HEK293 (cell line): ENCODE measurements at regions not wholly inside any gene's neighbourhood (a gene's known extent, or its start where the extent isn't known, plus 50 kb on each side); places are given as distances from the start of the nearest gene placed in this dataset.
A peak's percentile ranks its signal among the peaks of the same experiment; 100 is the strongest.

ENCODE experiments used
- CTCF ChIA-PET: fragments of 350-600 bp; formaldehyde crosslinking; extraction: SDS; loops from one replicate; lab custom pipeline; 2021; ENCODE audit warnings: antibody characterized with exemption; lab: Yijun Ruan, JAX
- POLR2A ChIA-PET: fragments of 300-600 bp; formaldehyde crosslinking; extraction: SDS; loops from one replicate; lab custom pipeline; 2020; ENCODE audit warnings: antibody characterized with exemption, inconsistent platforms; lab: Yijun Ruan, JAX
- H3K27ac ChIP-seq: fragments of 200-500 bp; sonication (Bioruptor generic); 2 replicates; pipeline ENCODE4 v1.5.1; 2014; ENCODE audit warnings: low read depth, low read length, control low read depth, inconsistent platforms; ENCODE audit errors: extremely low read depth
- H3K36me3 ChIP-seq, 2 experiments: fragments of 200-500 bp in 1 of 2; sonication (Bioruptor generic) in 1 of 2; 1 replicate in 1 of 2; 2 replicates in 1 of 2; pipeline ENCODE4 v1.5.1; 2014 to 2017; ENCODE audit warnings: inconsistent platforms in 2 of 2, low read length in 2 of 2; ENCODE audit not compliant: control insufficient read depth in 2 of 2, insufficient read depth in 1 of 2
- H3K4me1 ChIP-seq: fragments of 200-500 bp; sonication (Bioruptor generic); 2 replicates; pipeline ENCODE4 v1.5.1; 2014; ENCODE audit warnings: mild to moderate bottlenecking, low read length, inconsistent platforms; ENCODE audit not compliant: control insufficient read depth, insufficient read depth
- H3K4me3 ChIP-seq: 2 replicates; pipeline ENCODE4 v1.5.1; 2011; ENCODE audit warnings: low read depth, mild to moderate bottlenecking, control low read depth, low read length, moderate library complexity
- H3K9me3 ChIP-seq: fragments of 200-500 bp; sonication (Bioruptor generic); 2 replicates; pipeline ENCODE4 v1.5.1; 2014; ENCODE audit warnings: low read depth, low read length, inconsistent platforms; ENCODE audit not compliant: control insufficient read depth, insufficient read depth
- BCL11B ChIP-seq: fragments of 450-650 bp; formaldehyde crosslinking; IDR thresholded peaks from 2 replicates; pipeline ENCODE4 v1.5.1; 2016; ENCODE audit warnings: low read depth, missing biosample characterization, missing genetic modification characterization
- GFI1B ChIP-seq: fragments of 450-650 bp; formaldehyde crosslinking; IDR thresholded peaks from 2 replicates; pipeline ENCODE4 v1.5.1; 2016; ENCODE audit warnings: missing biosample characterization, missing genetic modification characterization
- GLI2 ChIP-seq: fragments of 450-650 bp; formaldehyde crosslinking; IDR thresholded peaks from 2 replicates; pipeline ENCODE4; 2017; ENCODE audit warnings: missing biosample characterization, missing genetic modification characterization, low read depth, borderline replicate concordance
- KLF8 ChIP-seq: fragments of 450-650 bp; formaldehyde crosslinking; IDR thresholded peaks from 2 replicates; pipeline ENCODE4 v1.5.1; 2016; ENCODE audit warnings: missing biosample characterization, missing genetic modification characterization
- MZF1 ChIP-seq: fragments of 450-650 bp; formaldehyde crosslinking; IDR thresholded peaks from 2 replicates; pipeline ENCODE4 v1.5.1; 2017; ENCODE audit warnings: missing biosample characterization, missing genetic modification characterization, borderline replicate concordance
- YY1 ChIP-seq: fragments of 450-650 bp; formaldehyde crosslinking; IDR thresholded peaks from 2 replicates; pipeline ENCODE4 v1.5.1; 2018; ENCODE audit warnings: missing biosample characterization, missing genetic modification characterization
- ZEB2 ChIP-seq: fragments of 450-650 bp; formaldehyde crosslinking; IDR thresholded peaks from 2 replicates; pipeline ENCODE4 v1.5.1; 2016; ENCODE audit warnings: missing biosample characterization, missing genetic modification characterization
- ZIC2 ChIP-seq: fragments of 450-650 bp; formaldehyde crosslinking; IDR thresholded peaks from 2 replicates; pipeline ENCODE4 v1.5.1; 2016; ENCODE audit warnings: missing biosample characterization, missing genetic modification characterization
- ZNF10 ChIP-seq: fragments of 450-650 bp; formaldehyde crosslinking; IDR thresholded peaks from 2 replicates; pipeline ENCODE4 v1.5.1; 2017; ENCODE audit warnings: missing biosample characterization, missing genetic modification characterization
- ZNF138 ChIP-seq: fragments of 450-650 bp; formaldehyde crosslinking; IDR thresholded peaks from 2 replicates; pipeline ENCODE4 v1.5.1; 2016; ENCODE audit warnings: missing biosample characterization, missing genetic modification characterization, borderline replicate concordance
- ZNF140 ChIP-seq: fragments of 450-650 bp; formaldehyde crosslinking; IDR thresholded peaks from 2 replicates; pipeline ENCODE4 v1.5.1; 2016; ENCODE audit warnings: missing biosample characterization, missing genetic modification characterization
- ZNF202 ChIP-seq: fragments of 450-650 bp; formaldehyde crosslinking; IDR thresholded peaks from 2 replicates; pipeline ENCODE4 v1.5.1; 2016; ENCODE audit warnings: missing biosample characterization, missing genetic modification characterization, borderline replicate concordance
- ZNF223 ChIP-seq: fragments of 450-650 bp; formaldehyde crosslinking; IDR thresholded peaks from 2 replicates; pipeline ENCODE4 v1.5.1; 2016; ENCODE audit warnings: missing biosample characterization, missing genetic modification characterization
- ZNF354C ChIP-seq: fragments of 450-650 bp; formaldehyde crosslinking; IDR thresholded peaks from 2 replicates; pipeline ENCODE4 v1.5.1; 2016; ENCODE audit warnings: missing biosample characterization, missing genetic modification characterization, low read depth, borderline replicate concordance
- ZNF394 ChIP-seq: fragments of 450-650 bp; formaldehyde crosslinking; IDR thresholded peaks from 2 replicates; pipeline ENCODE4 v1.5.1; 2016; ENCODE audit warnings: missing biosample characterization, missing genetic modification characterization, mild to moderate bottlenecking, moderate library complexity, borderline replicate concordance
- ZNF426 ChIP-seq: fragments of 450-650 bp; formaldehyde crosslinking; IDR thresholded peaks from 2 replicates; pipeline ENCODE4 v1.5.1; 2017; ENCODE audit warnings: missing biosample characterization, missing genetic modification characterization, mild to moderate bottlenecking, inconsistent platforms, moderate library complexity
- ZNF433 ChIP-seq: fragments of 450-650 bp; formaldehyde crosslinking; IDR thresholded peaks from 2 replicates; pipeline ENCODE4 v1.5.1; 2016; ENCODE audit warnings: missing biosample characterization, missing genetic modification characterization, low read depth
- ZNF555 ChIP-seq: fragments of 450-650 bp; formaldehyde crosslinking; conservative IDR thresholded peaks from 2 replicates; pipeline ENCODE4 v1.5.1; 2017; ENCODE audit warnings: missing biosample characterization, mild to moderate bottlenecking, missing genetic modification characterization, inconsistent platforms
- ZNF558 ChIP-seq: fragments of 450-650 bp; formaldehyde crosslinking; IDR thresholded peaks from 2 replicates; pipeline ENCODE4 v1.5.1; 2016; ENCODE audit warnings: missing biosample characterization, missing genetic modification characterization
- ZNF560 ChIP-seq: fragments of 450-650 bp; formaldehyde crosslinking; IDR thresholded peaks from 2 replicates; pipeline ENCODE4 v1.5.1; 2017; ENCODE audit warnings: missing biosample characterization, missing genetic modification characterization, borderline replicate concordance
- ZNF660 ChIP-seq: fragments of 450-650 bp; IDR thresholded peaks from 2 replicates; pipeline ENCODE4 v1.5.1; 2018; ENCODE audit warnings: missing biosample characterization, mild to moderate bottlenecking, missing genetic modification characterization
- ZNF776 ChIP-seq: fragments of 450-650 bp; formaldehyde crosslinking; IDR thresholded peaks from 2 replicates; pipeline ENCODE4 v1.5.0; 2017; ENCODE audit warnings: missing biosample characterization, missing genetic modification characterization, borderline replicate concordance
- ZNF785 ChIP-seq: fragments of 450-650 bp; formaldehyde crosslinking; IDR thresholded peaks from 2 replicates; pipeline ENCODE4 v1.5.1; 2016; ENCODE audit warnings: missing biosample characterization, missing genetic modification characterization
- ZNF830 ChIP-seq: fragments of 450-650 bp; IDR thresholded peaks from 2 replicates; pipeline ENCODE4 v1.5.0; 2018; ENCODE audit warnings: missing biosample characterization, missing genetic modification characterization, low read depth, mild to moderate bottlenecking, moderate library complexity
- ZXDB ChIP-seq: fragments of 450-650 bp; formaldehyde crosslinking; IDR thresholded peaks from 2 replicates; pipeline ENCODE4 v1.5.1; 2016; ENCODE audit warnings: missing biosample characterization, missing genetic modification characterization
- TF ChIP-seq, protein P1 (sequence below): fragments of 450-650 bp; formaldehyde crosslinking; IDR thresholded peaks from 2 replicates; pipeline ENCODE4 v1.5.1; 2016; ENCODE audit warnings: missing biosample characterization, missing genetic modification characterization
- TF ChIP-seq, protein P2 (sequence below): fragments of 450-650 bp; IDR thresholded peaks from 2 replicates; pipeline ENCODE4 v1.5.1; 2018; ENCODE audit warnings: missing biosample characterization, mild to moderate bottlenecking, missing genetic modification characterization
- TF ChIP-seq, protein P3 (sequence below): fragments of 450-650 bp; formaldehyde crosslinking; conservative IDR thresholded peaks from 2 replicates; pipeline ENCODE4 v1.5.1; 2016; ENCODE audit warnings: low read depth, missing biosample characterization, missing genetic modification characterization
- TF ChIP-seq, protein P4 (sequence below): fragments of 450-650 bp; formaldehyde crosslinking; IDR thresholded peaks from 2 replicates; pipeline ENCODE4 v1.5.1; 2016; ENCODE audit warnings: missing biosample characterization, missing genetic modification characterization

DNA sequence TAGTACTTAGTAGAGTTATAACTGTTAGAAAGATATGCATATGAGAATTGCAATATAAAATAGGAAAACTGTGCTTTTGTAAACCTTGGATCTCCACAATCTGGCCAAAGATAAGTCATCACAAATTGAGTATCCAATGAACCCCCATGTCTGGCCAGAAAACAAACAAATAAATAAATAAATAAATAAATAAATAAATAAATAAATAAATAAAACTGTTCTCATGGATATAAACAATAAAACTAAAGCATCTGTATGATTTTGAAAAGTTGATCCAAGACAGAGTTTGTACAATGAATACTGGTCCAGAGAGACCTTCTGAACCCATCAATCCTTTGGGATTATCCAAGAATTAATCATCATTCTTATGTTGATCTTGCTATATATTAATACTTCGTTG lies 367.6 kb upstream of the CDH9 start:
- ChIA-PET CTCF (no interaction called here), POLR2A (no interaction called here)
- Histone ChIP-seq H3K36me3 (no peaks in the 10 kb centered on the region), H3K27ac (no peak overlapping the region), H3K4me3 (no peak overlapping the region), H3K4me1 (no peaks in the 10 kb centered on the region), H3K9me3 (no peaks in the 10 kb centered on the region)
- TF ChIP-seq, protein P1, sequence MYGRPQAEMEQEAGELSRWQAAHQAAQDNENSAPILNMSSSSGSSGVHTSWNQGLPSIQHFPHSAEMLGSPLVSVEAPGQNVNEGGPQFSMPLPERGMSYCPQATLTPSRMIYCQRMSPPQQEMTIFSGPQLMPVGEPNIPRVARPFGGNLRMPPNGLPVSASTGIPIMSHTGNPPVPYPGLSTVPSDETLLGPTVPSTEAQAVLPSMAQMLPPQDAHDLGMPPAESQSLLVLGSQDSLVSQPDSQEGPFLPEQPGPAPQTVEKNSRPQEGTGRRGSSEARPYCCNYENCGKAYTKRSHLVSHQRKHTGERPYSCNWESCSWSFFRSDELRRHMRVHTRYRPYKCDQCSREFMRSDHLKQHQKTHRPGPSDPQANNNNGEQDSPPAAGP: no peak
- TF ChIP-seq MZF1 (tag by site-specific recombination): no peak
- no peak for TF ChIP-seq ZEB2 (tag by site-specific recombination)
- no peak for TF ChIP-seq ZNF10 (tag by site-specific recombination)
- TF ChIP-seq ZNF560 (tag by site-specific recombination): 0 out of 2 replicates have a peak, but pooled peaks have one; percentile 40
- no peak for TF ChIP-seq ZNF830 (tag by site-specific recombination)
- no peak for TF ChIP-seq ZNF223 (tag by site-specific recombination)
- TF ChIP-seq ZIC2 (tag by site-specific recombination): no peak
- TF ChIP-seq ZNF394: peak; percentile 82; the same call in 1 of the 2 replicates
- TF ChIP-seq ZNF426 (tag by site-specific recombination): peak; percentile 70
- TF ChIP-seq, protein P2, sequence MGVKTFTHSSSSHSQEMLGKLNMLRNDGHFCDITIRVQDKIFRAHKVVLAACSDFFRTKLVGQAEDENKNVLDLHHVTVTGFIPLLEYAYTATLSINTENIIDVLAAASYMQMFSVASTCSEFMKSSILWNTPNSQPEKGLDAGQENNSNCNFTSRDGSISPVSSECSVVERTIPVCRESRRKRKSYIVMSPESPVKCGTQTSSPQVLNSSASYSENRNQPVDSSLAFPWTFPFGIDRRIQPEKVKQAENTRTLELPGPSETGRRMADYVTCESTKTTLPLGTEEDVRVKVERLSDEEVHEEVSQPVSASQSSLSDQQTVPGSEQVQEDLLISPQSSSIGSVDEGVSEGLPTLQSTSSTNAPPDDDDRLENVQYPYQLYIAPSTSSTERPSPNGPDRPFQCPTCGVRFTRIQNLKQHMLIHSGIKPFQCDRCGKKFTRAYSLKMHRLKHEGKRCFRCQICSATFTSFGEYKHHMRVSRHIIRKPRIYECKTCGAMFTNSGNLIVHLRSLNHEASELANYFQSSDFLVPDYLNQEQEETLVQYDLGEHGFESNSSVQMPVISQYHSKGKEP (tag by site-specific recombination): no peak
- peak; percentile 72 for TF ChIP-seq ZNF555
- no peak for TF ChIP-seq ZNF785 (tag by site-specific recombination)
- TF ChIP-seq KLF8: no peak
- TF ChIP-seq BCL11B (tag by site-specific recombination): no peak
- TF ChIP-seq ZNF202 (tag by site-specific recombination): peak; percentile 91; the same call in 1 of the 2 replicates
- TF ChIP-seq, protein P3, sequence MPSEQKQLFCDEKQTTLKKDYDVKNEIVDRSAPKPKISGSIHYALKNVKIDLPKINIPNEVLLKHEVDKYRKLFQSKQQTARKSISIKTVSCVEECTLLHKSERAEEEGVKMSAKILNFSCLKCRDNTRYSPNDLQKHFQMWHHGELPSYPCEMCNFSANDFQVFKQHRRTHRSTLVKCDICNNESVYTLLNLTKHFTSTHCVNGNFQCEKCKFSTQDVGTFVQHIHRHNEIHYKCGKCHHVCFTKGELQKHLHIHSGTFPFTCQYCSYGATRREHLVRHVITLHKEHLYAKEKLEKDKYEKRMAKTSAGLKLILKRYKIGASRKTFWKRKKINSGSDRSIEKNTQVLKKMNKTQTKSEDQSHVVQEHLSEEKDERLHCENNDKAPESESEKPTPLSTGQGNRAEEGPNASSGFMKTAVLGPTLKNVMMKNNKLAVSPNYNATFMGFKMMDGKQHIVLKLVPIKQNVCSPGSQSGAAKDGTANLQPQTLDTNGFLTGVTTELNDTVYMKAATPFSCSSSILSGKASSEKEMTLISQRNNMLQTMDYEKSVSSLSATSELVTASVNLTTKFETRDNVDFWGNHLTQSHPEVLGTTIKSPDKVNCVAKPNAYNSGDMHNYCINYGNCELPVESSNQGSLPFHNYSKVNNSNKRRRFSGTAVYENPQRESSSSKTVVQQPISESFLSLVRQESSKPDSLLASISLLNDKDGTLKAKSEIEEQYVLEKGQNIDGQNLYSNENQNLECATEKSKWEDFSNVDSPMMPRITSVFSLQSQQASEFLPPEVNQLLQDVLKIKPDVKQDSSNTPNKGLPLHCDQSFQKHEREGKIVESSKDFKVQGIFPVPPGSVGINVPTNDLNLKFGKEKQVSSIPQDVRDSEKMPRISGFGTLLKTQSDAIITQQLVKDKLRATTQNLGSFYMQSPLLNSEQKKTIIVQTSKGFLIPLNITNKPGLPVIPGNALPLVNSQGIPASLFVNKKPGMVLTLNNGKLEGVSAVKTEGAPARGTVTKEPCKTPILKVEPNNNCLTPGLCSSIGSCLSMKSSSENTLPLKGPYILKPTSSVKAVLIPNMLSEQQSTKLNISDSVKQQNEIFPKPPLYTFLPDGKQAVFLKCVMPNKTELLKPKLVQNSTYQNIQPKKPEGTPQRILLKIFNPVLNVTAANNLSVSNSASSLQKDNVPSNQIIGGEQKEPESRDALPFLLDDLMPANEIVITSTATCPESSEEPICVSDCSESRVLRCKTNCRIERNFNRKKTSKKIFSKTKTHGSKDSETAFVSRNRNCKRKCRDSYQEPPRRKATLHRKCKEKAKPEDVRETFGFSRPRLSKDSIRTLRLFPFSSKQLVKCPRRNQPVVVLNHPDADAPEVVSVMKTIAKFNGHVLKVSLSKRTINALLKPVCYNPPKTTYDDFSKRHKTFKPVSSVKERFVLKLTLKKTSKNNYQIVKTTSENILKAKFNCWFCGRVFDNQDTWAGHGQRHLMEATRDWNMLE (tag by site-specific recombination): peak; percentile 81
- TF ChIP-seq ZNF776 (tag by site-specific recombination): no peak
- peak; percentile 95; the same call in 1 of the 2 replicates for TF ChIP-seq ZNF138 (tag by site-specific recombination)
- peak; percentile 65; the same call in 1 of the 2 replicates for TF ChIP-seq ZNF140 (tag by site-specific recombination)
- TF ChIP-seq YY1 (tag by site-specific recombination): no peak
- TF ChIP-seq ZNF433 (tag by site-specific recombination): peak; percentile 74
- TF ChIP-seq, protein P4, sequence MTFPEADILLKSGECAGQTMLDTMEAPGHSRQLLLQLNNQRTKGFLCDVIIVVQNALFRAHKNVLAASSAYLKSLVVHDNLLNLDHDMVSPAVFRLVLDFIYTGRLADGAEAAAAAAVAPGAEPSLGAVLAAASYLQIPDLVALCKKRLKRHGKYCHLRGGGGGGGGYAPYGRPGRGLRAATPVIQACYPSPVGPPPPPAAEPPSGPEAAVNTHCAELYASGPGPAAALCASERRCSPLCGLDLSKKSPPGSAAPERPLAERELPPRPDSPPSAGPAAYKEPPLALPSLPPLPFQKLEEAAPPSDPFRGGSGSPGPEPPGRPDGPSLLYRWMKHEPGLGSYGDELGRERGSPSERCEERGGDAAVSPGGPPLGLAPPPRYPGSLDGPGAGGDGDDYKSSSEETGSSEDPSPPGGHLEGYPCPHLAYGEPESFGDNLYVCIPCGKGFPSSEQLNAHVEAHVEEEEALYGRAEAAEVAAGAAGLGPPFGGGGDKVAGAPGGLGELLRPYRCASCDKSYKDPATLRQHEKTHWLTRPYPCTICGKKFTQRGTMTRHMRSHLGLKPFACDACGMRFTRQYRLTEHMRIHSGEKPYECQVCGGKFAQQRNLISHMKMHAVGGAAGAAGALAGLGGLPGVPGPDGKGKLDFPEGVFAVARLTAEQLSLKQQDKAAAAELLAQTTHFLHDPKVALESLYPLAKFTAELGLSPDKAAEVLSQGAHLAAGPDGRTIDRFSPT (tag by site-specific recombination): no peak
- TF ChIP-seq ZNF660 (tag by site-specific recombination): no peak
- TF ChIP-seq ZXDB (tag by site-specific recombination): 0 out of 2 replicates have a peak, but pooled peaks have one; percentile 27
- TF ChIP-seq GLI2: peak; percentile 50; the same call in 1 of the 2 replicates
- TF ChIP-seq ZNF354C (tag by site-specific recombination): peak; percentile 76; the same call in 1 of the 2 replicates
- TF ChIP-seq ZNF558 (tag by site-specific recombination): 0 out of 2 replicates have a peak, but pooled peaks have one; percentile 53
- TF ChIP-seq GFI1B (tag by site-specific recombination): no peak
